MM.1S (cell line): ENCODE measurements at regions not wholly inside any gene's neighbourhood (a gene's known extent, or its start where the extent isn't known, plus 50 kb on each side); places are given as distances from the start of the nearest gene placed in this dataset.

Experiments used
- EZH2 ChIP-seq: fragments of 300-600 bp; sonication (generic); optimal IDR thresholded peaks from 2 replicates; pipeline ENCODE3; 2017; ENCODE audit warnings: low read depth, mild to moderate bottlenecking, antibody characterized with exemption, low read length, mixed read lengths
- EZH2phosphoT487 ChIP-seq: fragments of 300-600 bp; sonication (generic); IDR thresholded peaks from 2 replicates; pipeline ENCODE4 v1.6.1; 2018; ENCODE audit warnings: antibody characterized with exemption, low read length
- TF ChIP-seq, protein P1 (sequence below): fragments of 300-600 bp; sonication (generic); IDR thresholded peaks from 2 replicates; pipeline ENCODE4 v1.5.1; 2016; ENCODE audit warnings: antibody characterized with exemption, low read length, mixed read lengths

DNA sequence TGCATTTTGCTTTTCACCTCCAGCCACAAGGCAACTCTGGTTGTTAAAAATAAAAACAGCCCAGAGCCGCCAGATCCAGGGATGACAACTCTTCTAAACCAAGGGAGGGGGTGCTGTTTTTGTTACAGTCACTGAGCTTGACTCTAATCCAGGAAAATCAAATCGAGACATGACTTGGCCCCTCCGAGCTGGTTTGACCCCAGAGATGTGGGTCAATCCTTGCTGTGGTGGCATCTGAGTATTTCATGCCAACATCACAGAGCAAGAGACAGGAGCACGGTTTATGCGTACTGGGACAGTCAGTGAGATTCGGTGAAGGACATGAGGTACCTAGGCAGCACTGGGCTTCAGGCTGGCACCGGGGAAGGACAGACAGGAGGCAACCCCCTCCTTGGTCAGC lies 88.8 kb upstream of the ZMIZ1 start:
- TF ChIP-seq, protein P1, sequence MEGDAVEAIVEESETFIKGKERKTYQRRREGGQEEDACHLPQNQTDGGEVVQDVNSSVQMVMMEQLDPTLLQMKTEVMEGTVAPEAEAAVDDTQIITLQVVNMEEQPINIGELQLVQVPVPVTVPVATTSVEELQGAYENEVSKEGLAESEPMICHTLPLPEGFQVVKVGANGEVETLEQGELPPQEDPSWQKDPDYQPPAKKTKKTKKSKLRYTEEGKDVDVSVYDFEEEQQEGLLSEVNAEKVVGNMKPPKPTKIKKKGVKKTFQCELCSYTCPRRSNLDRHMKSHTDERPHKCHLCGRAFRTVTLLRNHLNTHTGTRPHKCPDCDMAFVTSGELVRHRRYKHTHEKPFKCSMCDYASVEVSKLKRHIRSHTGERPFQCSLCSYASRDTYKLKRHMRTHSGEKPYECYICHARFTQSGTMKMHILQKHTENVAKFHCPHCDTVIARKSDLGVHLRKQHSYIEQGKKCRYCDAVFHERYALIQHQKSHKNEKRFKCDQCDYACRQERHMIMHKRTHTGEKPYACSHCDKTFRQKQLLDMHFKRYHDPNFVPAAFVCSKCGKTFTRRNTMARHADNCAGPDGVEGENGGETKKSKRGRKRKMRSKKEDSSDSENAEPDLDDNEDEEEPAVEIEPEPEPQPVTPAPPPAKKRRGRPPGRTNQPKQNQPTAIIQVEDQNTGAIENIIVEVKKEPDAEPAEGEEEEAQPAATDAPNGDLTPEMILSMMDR: no peak
- TF ChIP-seq EZH2: no peak
- no peak for TF ChIP-seq EZH2phosphoT487
